RPMI8226 (cell line): ENCODE measurements at regions not wholly inside any gene's neighbourhood (a gene's known extent, or its start where the extent isn't known, plus 50 kb on each side); places are given as distances from the start of the nearest gene placed in this dataset.
"Not testable (repeated sequence)": the region's sequence is repeated elsewhere in the genome, so short reads cannot be mapped to it uniquely, and the experiment has no call there.

Source experiments
- DNase-seq: peaks from one replicate; pipeline ENCODE4 v3.0.0-alpha.2; 2015

DNA sequence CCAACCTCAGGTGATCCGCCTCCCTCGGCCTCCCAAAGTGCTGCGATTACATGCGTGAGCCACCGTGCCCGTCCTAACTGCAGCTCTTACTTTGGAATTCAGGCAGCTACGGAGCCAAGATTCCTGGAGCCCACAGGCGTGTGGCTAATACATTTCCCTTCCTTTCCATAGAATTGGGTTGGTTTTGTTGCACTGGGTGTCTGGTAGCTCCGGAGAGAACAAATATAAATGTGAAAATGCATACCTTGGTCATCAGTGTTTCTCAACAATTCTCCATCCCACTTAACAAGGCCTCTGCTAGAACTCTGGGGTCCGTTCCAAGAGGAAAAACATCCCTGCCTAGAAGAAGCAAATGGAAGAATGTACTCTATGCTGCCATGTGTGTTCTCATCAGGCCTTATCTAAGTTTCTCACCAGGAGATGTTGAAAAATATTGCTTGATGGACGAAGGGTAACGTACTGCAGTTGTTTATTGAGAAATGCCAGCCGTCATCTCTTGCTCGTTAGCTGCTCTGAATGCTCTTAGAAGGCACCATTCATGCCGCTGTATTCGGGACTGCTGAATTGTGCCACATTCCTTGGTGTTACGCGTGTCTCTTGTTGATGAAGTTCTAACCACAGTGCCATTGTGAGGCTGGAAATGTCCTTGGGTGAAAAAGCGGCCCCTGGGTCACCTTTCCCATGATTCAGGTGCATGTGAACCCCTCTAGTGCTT lies 50.5 kb upstream of the CD99 start:
- DNase-seq: no peak

DNA sequence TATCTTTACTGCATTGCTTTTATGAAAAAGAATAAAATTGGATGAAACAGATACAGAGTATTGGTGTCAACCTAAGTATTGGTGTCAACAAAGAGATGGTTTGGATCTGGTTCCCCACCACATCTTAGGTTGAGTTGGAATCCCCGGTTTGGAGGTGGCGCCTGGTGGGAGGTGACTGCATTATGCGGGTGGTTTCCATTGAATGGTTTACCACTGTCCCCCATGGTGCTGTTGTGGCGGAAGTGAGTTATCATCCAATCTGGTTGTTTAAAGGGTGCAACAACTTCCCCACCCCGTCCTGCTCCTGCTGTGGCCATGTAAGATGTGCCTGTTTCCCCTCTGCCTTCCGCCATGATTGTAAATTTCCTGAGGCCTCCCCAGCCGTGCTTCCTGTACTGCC lies 52.8 kb upstream of the CD99 start:
- no peak for DNase-seq

DNA sequence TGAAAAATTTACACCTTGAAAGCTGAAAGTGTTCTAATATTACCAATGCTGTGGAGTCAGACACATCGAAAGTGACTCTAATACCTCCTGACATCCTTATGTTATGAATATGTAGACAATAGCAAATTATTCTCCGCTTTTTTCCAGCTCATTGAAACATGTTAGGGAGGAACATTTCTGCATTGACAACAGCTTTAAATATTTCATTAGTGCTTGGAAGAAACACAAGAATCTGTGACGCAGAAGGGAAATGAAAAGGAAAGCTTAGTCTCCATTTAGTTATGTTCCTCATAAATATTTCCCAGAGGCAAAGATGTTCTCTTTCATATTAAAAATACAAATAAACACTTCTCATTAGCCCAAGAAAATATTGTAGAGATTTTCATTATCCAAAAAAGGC lies 55.8 kb upstream of the CD99 start:
- DNase-seq: no peak

DNA sequence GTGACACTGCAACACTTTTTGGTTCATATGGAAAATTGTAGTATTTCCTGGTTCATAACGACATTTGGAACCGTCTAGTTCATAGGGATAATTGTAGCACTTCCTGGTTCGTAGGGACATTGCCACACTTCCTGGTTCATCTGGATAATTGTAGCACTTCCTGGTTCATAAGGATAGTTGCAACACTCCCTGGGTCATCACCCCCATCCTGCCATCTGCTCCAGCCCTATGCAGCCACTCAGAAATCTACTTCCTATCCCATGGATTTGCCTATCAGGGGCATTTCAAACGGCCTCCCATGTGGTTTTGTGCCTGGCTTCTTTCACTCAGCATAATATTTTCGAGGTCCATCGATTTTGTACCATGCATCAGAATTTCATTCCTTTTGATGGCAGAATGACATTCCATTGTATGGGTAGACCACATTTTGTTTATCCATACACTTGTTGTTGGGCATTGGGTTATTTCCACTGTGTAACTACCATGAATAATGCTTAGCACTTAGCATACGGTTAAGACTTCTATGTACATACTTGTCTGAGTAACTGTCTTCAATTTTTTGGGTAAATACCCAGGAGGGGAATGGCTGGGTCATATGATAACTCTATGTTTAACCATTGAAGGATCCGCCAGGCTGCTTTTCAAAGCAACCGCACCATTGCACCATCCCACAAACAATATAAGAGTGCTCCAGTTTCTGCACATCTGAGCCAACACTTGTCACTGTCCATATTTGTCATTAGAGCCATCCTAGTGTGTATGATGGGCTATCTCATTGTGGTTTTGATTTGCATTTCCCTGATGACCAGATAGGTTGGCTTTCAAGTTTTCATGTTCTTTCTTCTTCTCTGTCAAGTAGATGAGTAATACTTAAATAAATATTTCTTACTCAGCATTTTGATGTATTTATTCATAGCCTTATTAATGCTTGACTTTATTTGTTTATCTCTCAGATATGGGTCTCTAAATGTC lies 58.3 kb upstream of the CD99 start:
- no peak for DNase-seq

DNA sequence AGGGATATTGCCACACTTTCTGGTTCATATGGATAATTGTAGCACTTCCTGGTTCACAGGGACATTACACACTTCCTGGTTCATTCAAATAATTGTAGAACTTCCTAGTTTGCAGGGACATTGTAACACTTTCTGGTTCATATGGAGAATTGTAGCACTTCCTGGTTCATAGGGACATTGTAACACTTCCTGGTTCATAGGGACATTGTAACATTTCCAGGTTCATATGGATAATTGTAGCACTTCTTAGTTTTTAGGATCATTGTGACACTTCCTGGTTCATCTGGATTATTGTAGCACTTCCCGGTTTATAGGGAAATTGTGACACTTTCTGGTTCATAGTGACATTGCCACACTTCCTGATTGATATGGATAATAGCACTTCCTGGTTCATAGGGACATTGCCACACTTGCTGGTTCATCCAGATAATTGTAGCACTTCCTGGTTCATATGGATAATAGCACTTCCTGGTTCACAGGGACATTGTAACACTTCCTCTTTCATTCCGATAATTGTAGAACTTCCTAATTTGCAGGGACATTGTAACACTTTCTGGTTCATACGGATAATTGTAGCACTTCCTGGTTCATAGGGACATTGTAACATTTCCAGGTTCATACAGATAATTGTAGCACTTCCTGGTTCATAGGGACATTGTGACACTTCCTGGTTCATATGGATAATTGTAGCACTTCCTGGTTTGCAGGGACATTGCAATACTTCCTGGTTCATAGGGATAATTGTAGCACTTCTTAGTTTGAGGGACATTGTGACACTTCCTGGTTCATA lies 59.2 kb upstream of the CD99 start:
- DNase-seq: no peak

DNA sequence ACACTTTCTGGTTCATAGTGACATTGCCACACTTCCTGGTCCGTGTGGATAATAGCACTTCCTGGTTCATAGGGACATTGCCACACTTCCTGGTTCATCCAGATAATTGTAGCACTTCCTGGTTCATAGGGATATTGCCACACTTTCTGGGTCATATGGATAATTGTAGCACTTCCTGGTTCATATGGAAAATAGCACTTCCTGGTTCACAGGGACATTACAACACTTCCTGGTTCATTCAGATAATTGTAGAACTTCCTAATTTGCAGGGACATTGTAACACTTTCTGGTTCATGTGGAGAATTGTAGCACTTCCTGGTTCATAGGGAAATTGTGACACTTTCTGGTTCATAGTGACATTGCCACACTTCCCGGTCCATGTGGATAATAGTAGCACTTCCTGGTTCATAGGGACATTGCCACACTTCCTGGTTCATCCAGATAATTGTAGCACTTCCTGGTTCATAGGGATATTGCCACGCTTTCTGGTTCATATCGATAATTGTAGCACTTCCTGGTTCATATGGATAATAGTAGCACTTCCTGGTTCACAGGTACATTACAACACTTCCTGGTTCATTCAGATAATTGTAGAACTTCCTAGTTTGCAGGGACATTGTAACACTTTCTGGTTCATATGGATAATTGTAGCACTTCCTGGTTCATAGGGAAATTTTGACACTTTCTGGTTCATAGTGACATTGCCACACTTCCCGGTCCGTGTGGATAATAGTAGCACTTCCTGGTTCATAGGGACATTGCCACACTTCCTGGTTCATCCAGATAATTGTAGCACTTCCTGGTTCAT lies 60.0 kb upstream of the CD99 start:
- DNase-seq: not testable (repeated sequence)

DNA sequence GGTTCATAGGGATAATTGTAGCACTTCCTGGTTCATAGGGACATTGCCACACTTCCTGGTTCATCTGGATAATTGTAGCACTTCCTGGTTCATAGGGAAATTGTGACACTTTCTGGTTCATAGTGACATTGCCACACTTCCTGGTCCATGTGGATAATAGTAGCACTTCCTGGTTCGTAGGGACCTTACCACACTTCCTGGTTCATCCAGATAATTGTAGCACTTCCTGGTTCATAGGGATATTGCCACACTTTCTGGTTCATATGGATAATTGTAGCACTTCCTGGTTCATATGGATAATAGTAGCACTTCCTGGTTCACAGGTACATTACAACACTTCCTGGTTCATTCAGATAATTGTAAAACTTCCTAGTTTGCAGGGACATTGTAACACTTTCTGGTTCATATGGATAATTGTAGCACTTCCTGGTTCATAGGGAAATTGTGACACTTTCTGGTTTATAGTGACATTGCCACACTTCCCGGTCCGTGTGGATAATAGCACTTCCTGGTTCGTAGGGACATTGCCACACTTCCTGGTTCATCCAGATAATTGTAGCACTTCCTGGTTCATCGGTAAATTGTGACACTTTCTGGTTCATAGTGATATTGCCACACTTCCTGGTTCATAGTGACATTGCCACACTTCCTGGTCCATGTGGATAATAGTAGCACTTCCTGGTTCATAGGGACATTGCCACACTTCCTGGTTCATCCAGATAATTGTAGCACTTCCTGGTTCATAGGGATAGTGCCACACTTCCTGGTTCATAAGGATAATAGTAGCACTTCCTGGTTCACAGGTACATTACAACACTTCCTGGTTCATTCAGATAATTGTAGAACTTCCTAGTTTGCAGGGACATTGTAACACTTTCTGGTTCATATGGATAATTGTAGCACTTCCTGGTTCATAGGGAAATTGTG lies 60.8 kb upstream of the CD99 start:
- peak; percentile 10 for DNase-seq

DNA sequence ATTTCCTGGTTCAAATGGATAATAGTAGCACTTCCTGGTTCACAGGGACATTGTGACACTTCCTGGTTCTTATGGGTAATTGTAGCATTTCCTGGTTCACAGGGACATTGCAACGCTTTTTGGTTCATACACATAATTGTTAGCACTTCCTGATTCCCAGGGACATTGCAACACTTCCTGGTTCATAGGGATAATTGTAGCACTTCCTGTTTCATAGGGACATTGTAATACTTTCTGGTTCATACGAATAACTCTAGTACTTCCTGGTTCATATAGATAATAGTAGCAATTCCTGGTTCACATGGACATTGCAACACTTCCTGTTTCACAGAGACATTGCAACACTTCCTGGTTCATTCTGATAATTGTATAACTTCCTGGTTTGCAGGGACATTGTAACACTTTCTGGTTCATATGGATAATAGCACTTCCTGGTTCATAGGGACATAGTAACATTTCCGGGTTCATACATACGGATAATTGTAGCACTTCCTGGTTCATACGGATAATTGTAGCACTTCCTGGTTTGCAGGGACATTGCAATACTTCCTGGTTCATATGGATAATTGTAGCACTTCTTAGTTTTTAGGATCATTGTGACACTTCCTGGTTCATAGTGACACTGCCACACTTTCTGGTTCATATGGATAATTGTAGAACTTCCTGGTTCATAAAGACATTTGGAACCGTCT lies 61.6 kb upstream of the CD99 start:
- DNase-seq: no peak

DNA sequence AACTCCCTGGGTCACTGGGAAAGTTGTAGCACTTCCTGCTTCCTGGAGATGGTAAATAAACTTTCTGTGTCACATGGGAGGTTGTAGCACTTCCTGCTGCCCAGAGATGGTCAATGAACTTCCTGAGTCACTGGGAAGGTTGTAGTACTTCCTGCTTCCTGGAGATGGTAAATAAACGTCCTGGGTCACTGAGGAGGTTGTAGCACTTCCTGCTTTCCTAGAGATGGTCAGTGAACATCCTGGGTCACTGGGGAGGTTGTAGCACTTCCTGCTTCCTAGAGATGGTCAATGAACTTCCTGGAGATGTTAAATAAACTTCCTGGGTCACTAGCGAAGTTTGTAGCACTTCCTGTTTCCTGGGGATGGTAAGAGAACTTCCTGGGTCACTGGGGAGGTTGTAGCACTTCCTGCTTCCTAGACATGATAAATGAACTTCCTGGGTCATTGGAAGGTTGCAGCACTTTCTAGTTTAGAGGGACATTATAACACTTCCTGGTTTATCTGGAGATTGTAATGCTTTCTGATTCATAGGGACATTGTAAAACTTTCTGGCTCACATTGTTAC lies 62.3 kb upstream of the CD99 start:
- DNase-seq: no peak

DNA sequence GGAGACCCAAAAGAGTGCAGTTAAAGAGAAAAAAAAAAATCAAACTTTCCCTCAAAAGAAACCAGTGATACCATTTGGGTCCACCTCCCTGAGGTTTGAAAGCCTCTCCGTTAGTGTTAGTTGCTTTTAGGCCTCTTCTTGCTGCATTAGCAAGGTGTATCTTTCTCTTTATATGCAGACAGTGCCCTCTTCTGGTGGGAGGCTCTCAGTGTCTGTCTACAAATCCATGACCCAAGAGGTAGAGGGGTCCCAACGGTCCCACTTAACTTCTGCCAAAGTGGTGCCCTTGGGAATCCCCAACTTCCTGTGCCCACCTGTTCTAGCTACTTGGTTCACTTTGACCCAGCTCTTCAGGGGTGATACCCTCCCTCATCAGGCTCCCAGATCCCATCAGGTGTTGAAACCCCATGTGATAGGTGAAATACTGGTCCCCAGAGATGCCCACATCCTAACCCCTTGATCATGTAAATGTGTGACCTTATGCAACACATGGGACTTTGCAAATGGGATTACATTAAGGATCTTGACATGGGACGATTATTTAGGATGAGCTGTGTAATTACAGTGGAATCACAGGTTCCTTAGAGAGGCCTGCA lies 63.7 kb upstream of the CD99 start:
- DNase-seq: peak; percentile 59

DNA sequence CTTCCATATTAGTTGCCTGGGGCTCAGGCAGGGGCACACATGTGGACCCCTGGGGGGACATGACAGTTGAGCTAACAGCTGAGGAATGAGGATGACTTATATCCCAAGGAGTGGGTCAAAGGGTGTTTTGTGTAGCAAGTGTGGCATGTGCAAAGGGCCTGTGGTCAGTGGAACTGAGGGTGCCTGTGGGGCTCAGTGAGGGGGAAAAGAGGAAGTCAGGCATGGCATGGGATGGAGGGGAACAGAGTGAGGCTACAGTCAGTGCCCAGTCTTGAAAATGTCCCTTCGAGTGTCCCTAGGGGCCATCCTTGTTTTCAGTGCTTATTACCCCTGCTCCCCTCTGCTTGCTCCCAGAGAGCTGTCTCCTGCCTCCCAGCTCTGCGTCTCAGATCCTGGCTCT lies 64.3 kb upstream of the CD99 start:
- no peak for DNase-seq

DNA sequence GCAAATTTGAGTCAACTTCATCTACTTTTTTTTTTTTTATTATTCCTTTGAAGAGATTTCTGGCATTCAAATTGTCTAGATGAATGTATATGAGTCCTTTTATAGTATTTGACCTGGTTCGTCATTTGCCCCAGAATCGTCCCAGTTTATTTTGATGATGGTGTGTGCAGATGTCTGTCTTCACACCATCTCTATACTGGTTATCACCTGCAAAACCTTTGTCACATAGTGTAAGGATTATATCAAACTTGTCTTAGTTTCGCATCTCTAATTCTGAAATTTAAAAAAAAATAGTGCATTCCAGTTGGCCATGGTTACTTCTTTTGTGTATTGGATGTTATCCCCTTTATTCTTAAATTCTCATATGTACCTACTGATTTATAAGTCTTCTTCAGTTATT lies 70.5 kb upstream of the CD99 start:
- no peak for DNase-seq

DNA sequence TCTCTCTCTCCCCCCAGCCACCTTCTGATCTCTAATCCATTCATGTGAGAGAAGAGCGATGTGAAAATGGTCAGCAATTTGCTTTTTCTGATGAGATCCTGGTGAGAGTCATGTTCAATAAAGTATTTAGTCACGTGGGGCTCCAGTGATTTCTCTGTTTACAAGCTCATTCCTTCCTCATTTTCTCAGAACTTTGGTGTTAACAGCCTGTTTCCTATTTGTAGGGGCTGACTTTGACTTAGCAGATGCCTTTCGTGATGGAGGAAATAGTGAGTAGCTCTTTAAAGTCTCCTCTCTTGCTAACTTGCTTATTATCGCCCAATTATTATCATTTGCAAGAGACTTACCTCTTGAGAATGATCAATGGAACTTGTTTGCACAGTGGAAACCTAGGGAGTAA lies 72.6 kb upstream of the CD99 start:
- DNase-seq: no peak

DNA sequence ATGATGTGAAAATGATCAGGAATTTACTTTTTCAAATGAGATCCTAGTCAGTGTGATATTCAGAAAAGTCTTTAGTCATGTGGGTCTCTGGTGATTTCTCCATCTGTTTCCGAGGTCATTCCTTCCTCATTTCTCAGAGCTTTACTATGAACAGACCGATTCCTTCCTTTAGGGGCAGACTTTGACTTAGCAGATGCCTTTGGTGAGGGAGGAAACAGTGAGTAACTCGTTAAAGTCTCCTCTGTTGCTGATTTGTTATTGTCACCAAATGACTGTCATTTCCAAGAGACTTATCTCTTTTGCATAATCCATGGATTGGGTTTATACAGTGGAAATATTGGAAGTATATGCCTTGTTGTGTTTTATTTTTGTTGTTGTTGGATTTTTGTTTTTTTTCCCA lies 76.2 kb upstream of the CD99 start:
- no peak for DNase-seq

DNA sequence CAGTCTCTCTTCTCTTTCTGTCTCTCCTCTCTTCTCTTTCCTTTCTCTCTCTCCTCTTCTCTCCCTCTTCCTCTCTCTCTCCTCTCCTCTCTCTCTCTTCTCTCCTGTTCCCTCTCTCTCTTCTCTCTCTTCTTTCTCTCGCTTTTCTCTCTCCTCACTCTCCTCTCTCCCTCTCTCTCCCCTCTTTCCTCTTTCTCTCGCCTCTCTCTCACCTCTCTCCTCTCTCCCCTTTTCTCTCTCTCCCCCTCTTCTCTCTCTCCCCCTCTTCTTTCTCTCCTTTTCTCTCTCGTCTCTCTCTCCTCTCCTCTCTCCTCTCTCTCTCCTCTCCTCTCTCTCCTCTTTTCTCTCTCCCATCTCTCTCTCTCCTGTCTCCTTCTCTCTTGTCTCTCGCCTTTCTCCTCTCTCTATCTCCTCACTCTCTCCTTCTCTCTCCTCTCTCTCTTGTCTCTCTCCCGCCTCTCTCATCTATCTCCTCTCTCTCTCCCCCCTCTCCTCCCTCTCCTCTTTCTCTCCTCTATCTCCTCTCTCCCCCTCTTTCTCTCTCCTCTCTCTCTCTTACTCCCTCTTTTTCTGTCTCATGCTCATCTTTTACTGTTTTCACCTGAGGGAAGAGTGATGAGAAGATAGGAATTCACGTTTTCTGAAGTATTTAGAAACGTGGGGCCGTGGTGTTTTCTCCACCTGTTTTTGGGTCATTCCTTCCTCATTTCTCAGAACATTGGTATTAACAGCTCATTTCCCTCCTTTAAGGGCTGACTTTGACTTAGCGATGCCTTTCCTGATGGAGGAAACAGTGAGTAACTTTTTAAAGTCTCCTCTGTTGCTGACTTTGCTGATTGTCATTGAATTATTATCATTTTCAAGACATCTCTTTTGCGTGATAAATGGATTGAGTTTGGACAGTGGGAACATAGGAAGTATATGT lies 80.6 kb upstream of the CD99 start:
- DNase-seq: peak; percentile 13

DNA sequence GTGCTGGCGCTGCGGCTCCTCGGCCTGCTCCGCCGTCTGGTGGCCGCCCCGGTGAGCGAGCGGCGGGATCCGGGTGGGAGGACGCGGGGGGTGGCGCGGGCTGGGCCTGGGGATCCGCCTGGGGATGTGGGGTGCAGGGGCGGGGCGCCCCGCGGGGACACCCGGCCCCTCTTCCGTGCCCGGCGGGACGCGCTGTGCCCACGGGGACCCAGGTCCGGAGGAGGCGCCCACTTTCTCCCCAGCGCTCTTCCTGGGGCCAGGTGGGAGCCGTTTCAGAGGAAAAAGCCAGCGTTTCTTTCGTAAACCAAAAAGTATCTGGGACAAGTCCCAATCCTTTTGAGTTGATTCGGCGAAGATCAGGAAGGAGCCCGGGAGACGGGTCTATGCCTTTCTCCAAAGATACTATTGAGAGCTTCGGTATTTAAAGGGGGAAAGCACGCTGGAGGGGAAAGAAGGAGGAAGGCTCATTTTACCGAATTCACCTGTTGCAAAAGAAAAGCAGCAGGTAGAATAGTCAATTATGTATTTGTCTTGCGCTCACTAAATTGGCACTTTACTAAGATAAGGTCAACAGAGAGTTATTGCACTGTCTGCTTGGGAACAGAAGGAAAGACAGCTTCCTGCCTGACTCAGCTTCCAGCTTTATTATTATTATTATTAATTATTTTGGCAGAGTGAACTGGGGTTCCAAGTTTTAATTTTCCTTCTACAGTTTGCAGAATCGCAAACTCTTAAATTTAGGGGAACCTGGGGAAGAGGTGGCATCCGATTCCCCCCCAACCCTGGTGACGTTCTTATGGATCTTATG lies 81.5 kb upstream of the CD99 start:
- no peak for DNase-seq

DNA sequence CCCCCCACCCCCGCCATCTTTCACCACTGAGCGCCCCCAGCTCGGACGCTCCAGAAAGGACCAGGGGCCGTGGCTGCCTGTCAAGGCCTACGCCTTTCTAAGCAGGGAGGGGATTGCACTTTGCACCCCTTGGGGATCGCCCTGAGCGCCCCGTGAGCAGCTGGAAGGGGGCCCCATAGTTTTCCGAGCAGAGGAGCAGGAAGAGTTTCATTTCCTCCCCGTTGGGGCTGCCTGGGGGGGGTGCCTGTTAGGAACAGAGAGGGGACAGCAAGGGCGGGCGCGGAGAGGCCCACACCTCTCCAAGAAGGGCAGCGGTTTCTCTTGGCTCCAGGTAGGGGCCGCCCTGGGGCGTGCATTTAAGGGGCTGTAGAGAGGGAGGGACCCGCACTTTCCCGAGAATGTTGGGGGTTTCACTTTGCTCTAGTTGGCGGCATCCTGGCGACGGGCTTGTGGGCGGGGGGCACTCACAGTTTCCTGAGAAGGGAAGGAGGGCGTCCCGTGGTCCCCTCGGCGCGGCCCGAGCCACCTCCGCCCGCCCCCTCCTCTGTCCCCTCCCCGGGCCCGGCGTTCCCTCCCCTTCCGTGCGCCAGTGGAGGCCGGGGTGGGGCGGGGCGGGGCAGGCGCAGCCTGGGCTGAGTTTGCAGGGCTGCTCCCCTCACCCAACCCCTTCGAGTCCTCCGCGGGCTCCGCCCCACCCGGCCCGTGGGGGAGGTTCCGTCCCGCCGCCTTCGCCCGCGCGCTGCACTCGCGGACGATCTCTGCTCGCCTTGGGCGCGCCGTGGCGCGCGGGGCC lies 82.3 kb upstream of the CD99 start:
- DNase-seq: peak; percentile 90
